Activated naive CD4-positive, alpha-beta T cell treated with anti-CD3 and anti-CD28 coated beads, Interleukin-2, amount 50 U/mL, for 24 hours (primary cell): ENCODE measurements at regions not wholly inside any gene's neighbourhood (a gene's known extent, or its start where the extent isn't known, plus 50 kb on each side); places are given as distances from the start of the nearest gene placed in this dataset.
"Not testable (repeated sequence)": the region's sequence is repeated elsewhere in the genome, so short reads cannot be mapped to it uniquely, and the experiment has no call there.

Source experiments
- H3K27ac Mint-ChIP-seq: one replicate; pipeline ENCODE4 v1.8.0; 2021; ENCODE audit warnings: mild to moderate bottlenecking, mixed read lengths
- H3K27me3 Mint-ChIP-seq: one replicate; pipeline ENCODE4 v1.8.0; 2021; ENCODE audit warnings: mixed read lengths
- H3K36me3 Mint-ChIP-seq: one replicate; pipeline ENCODE4 v1.8.0; 2021; ENCODE audit warnings: mixed read lengths
- H3K4me1 Mint-ChIP-seq: one replicate; pipeline ENCODE4 v1.8.0; 2021; ENCODE audit warnings: mixed read lengths
- H3K4me3 Mint-ChIP-seq: one replicate; pipeline ENCODE4 v1.8.0; 2021; ENCODE audit warnings: mild to moderate bottlenecking, mixed read lengths
- H3K9me3 Mint-ChIP-seq: one replicate; pipeline ENCODE4 v1.8.0; 2021; ENCODE audit warnings: mixed read lengths

- peaks cover 1% of the 10 kb centered on the region for H3K36me3 Mint-ChIP-seq
- no peaks in the 10 kb centered on the region for H3K27me3 Mint-ChIP-seq
- H3K9me3 Mint-ChIP-seq = no peaks in the 10 kb centered on the region
- H3K4me3 Mint-ChIP-seq = no peak overlapping the region
- H3K4me1 Mint-ChIP-seq = peaks cover 43% of the 10 kb centered on the region
- H3K27ac Mint-ChIP-seq = no peak overlapping the region
These were observed 326.7 kb downstream of the BCOR start for GRCh38 chrX:39771089-39771488.

DNA sequence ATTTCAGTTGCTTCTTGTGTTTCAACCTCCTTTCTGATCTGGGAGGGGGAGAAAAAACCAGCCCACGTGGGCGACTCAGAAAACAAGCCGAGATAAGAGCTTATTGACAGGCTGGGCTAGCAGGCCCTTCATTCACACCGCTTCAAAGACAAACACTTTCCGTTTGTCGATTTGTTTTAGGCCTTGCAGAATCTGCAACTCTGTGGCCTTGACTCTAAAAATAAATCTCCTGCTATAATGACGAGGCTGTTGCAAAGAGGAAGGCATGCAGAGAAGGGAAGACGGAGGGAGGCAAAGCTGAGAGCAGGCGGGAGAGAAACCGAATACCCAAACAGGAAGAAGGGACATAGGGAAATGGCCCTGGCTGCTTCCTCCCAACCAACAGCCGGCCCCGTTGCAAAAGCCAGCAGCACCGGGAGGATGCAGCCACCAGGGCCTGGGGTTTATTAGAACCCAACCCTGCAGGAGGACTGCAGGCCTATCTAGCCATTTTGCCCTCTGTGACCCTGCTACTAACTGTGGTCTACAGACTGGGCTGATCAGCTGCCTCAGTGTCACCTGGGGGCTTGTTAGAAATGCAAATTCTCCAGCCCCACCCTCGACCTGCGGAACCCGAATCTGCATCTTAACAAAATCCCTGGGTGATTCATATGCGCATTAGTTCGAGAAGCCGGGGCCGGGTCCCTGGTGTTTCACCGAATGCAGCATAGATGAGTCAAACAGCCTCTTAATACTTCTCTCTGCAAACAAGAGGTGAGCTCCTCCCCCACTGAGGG is 325.5 kb downstream of the BCOR start:
- H3K36me3 Mint-ChIP-seq = peaks cover 1% of the 10 kb centered on the region
- H3K27me3 Mint-ChIP-seq = no peaks in the 10 kb centered on the region
- peak overlapping the region; percentile 88 for H3K27ac Mint-ChIP-seq
- H3K4me3 Mint-ChIP-seq = peak overlapping the region; percentile 75
- no peaks in the 10 kb centered on the region for H3K9me3 Mint-ChIP-seq
- peaks cover 38% of the 10 kb centered on the region for H3K4me1 Mint-ChIP-seq

DNA sequence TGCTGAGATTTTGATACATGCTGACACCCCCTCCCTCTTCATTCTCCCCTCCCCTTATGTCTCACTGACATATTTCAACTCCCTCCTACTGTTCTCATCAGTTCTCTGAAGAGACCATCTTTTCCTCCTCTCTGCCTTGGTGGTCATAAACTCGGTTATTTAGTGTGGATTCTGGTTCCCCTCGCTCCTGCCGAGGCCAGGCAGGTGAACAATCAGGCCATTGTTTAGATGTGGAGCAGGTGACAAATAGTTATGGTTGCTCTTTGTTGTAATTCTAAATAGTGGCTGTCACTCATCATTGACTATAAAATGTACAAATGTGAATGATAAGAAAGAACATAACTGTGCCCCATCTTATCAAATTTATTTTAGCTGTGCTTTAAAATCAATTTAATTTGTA is 324.6 kb downstream of the BCOR start:
- no peak overlapping the region for H3K4me3 Mint-ChIP-seq
- H3K27me3 Mint-ChIP-seq = no peaks in the 10 kb centered on the region
- peaks cover 46% of the 10 kb centered on the region for H3K4me1 Mint-ChIP-seq
- H3K27ac Mint-ChIP-seq = peak overlapping the region; percentile 4
- no peaks in the 10 kb centered on the region for H3K9me3 Mint-ChIP-seq
- H3K36me3 Mint-ChIP-seq = peaks cover 1% of the 10 kb centered on the region

GRCh38 chrX:39773923-39774773 is 323.6 kb downstream of the BCOR start:
- Mint-ChIP-seq H3K4me3 (peak overlapping the region; percentile 68), H3K9me3 (no peaks in the 10 kb centered on the region), H3K36me3 (peaks cover 1% of the 10 kb centered on the region), H3K27ac (peak overlapping the region; percentile 94), H3K27me3 (no peaks in the 10 kb centered on the region), H3K4me1 (peaks cover 50% of the 10 kb centered on the region)

DNA sequence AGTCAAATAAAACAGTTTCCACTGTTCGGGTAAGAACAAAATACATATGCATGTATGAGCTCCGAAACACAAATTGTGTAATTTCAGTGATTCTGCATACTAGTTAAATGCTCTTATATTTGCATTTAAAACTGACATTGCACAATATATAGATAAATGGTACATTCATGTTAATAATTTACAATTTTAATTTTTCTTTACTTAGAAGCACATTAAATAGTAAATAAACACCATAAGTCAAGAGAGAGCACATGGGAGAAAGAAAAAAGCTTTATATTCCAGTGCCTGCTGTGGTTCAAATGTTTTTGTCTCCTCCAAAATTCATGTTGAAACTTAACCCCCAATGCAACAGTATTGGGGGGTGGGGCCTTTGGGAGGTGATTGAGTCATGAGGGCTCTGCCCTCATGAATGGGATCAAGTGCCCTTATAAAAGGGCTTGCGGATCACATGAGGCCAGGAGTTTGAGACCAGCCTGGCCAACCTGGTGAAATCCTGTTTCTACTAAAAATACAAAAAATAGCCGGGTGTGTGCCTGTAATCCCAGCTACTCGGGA is 322.9 kb downstream of the BCOR start:
- peak overlapping the region; percentile 68 for H3K4me3 Mint-ChIP-seq
- H3K27me3 Mint-ChIP-seq = no peaks in the 10 kb centered on the region
- peak overlapping the region; percentile 94 for H3K27ac Mint-ChIP-seq
- no peaks in the 10 kb centered on the region for H3K9me3 Mint-ChIP-seq
- H3K4me1 Mint-ChIP-seq = peaks cover 51% of the 10 kb centered on the region
- peaks cover 1% of the 10 kb centered on the region for H3K36me3 Mint-ChIP-seq

DNA sequence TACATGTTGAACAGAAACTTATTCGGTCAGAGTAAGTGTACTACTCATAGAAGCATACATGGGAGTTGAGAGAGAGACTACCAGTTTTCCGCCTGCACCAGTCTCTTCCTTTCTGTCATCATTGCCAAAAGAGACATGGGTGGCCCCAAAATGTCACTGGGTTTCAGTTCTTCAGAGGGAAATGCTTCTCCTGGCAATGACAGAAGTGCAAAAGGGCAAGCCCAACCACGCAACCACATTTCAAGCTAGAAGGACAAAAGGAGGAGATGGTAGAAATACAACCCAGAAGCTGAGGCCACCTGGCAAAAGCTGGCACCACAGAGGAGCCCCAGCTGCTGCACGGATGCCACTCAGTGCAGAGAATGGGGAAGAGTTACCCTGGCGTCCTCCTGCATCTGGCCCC is 320.1 kb downstream of the BCOR start:
- peak overlapping the region; percentile 60 for H3K27ac Mint-ChIP-seq
- H3K27me3 Mint-ChIP-seq = no peaks in the 10 kb centered on the region
- peak overlapping the region; percentile 19 for H3K4me3 Mint-ChIP-seq
- H3K9me3 Mint-ChIP-seq = no peaks in the 10 kb centered on the region
- peaks cover 36% of the 10 kb centered on the region for H3K4me1 Mint-ChIP-seq
- H3K36me3 Mint-ChIP-seq = peaks cover 1% of the 10 kb centered on the region

DNA sequence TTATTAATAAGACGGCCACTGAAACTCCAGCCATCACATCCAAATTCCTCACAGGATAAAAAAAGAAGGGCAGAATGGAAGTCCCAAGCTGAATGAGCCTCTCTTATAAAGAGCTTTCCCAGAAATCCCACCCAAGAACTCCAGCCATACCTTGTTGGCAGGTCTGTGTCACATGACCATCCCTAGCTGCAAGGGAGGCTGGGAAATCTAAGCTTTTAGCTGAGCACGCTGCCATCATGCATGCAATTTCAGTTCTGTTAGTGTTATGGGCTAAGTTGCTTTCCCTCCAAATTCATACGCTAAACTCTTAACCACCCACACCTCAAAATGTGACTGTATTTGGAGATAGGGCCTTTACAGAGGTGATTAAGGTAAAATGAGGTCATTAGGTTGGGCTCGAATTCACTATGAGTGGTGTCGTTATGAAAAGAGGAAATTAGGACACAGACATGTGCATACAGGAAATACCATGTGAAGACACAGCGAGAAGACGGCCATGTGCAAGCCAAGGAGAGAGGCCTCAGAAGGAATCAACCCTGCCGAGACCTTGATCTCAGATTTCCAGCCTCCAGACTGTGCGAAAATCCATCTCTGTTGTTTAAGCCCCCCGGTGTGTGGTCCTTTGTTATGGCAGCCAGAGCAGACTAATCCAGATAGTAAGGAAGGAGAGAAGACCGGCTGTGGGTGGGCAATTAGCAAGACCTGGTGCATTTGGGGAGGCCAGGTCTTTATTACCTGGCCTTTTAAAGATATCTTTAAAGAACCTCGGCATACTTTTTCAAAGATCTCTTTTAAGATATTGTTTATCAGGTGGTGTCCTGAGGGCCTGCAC is 317.6 kb downstream of the BCOR start:
- Mint-ChIP-seq H3K9me3 (no peaks in the 10 kb centered on the region), H3K4me3 (no peak overlapping the region), H3K27me3 (no peaks in the 10 kb centered on the region), H3K27ac (no peak overlapping the region), H3K4me1 (peaks cover 18% of the 10 kb centered on the region), H3K36me3 (no peaks in the 10 kb centered on the region)

GRCh38 chrX:39782276-39782675 is 315.5 kb downstream of the BCOR start:
- no peak overlapping the region for H3K4me3 Mint-ChIP-seq
- H3K27me3 Mint-ChIP-seq = no peaks in the 10 kb centered on the region
- no peaks in the 10 kb centered on the region for H3K36me3 Mint-ChIP-seq
- peaks cover 12% of the 10 kb centered on the region for H3K4me1 Mint-ChIP-seq
- no peaks in the 10 kb centered on the region for H3K9me3 Mint-ChIP-seq
- H3K27ac Mint-ChIP-seq = no peak overlapping the region

GRCh38 chrX:39787999-39788398 is 309.8 kb downstream of the BCOR start:
- H3K27ac Mint-ChIP-seq = no peak overlapping the region
- H3K36me3 Mint-ChIP-seq = no peaks in the 10 kb centered on the region
- no peaks in the 10 kb centered on the region for H3K4me1 Mint-ChIP-seq
- H3K27me3 Mint-ChIP-seq = no peaks in the 10 kb centered on the region
- H3K9me3 Mint-ChIP-seq = no peaks in the 10 kb centered on the region
- H3K4me3 Mint-ChIP-seq = no peak overlapping the region

GRCh38 chrX:39788521-39788920 is 309.2 kb downstream of the BCOR start:
- Mint-ChIP-seq H3K27me3 (no peaks in the 10 kb centered on the region), H3K36me3 (no peaks in the 10 kb centered on the region)

GRCh38 chrX:39791691-39792090 is 306.1 kb downstream of the BCOR start:
- H3K36me3 Mint-ChIP-seq = no peaks in the 10 kb centered on the region
- no peaks in the 10 kb centered on the region for H3K9me3 Mint-ChIP-seq
- no peaks in the 10 kb centered on the region for H3K27me3 Mint-ChIP-seq
- H3K27ac Mint-ChIP-seq = no peak overlapping the region
- H3K4me3 Mint-ChIP-seq = no peak overlapping the region
- H3K4me1 Mint-ChIP-seq = no peaks in the 10 kb centered on the region

More at GRCh38 chrX:39788521-39788920, 309.2 kb downstream of the BCOR start:
- H3K4me1 Mint-ChIP-seq = no peaks in the 10 kb centered on the region
- no peak overlapping the region for H3K27ac Mint-ChIP-seq
- no peak overlapping the region for H3K4me3 Mint-ChIP-seq
- H3K9me3 Mint-ChIP-seq = no peaks in the 10 kb centered on the region

DNA sequence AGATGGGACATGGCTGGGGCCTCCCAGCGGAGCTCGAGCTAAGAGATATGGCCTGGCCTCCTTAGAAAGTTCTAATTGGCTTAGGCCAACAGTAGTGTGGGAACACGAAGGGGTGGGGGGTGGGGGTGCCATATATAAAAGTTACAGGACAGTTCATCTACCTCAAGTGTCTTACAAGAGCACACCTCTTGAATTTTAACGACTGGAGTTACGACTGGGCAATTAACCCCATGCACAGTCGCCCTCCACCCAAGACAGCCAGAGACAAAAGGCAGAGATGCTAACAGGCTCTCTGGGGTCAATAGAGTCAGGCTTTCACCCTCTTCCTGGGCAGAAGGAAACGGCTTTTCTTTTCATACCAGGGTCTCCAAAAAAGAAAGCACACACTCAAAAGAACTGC is 302.2 kb downstream of the BCOR start:
- H3K9me3 Mint-ChIP-seq = no peaks in the 10 kb centered on the region
- no peaks in the 10 kb centered on the region for H3K4me1 Mint-ChIP-seq
- H3K27me3 Mint-ChIP-seq = no peaks in the 10 kb centered on the region
- no peak overlapping the region for H3K4me3 Mint-ChIP-seq
- no peak overlapping the region for H3K27ac Mint-ChIP-seq
- no peaks in the 10 kb centered on the region for H3K36me3 Mint-ChIP-seq

DNA sequence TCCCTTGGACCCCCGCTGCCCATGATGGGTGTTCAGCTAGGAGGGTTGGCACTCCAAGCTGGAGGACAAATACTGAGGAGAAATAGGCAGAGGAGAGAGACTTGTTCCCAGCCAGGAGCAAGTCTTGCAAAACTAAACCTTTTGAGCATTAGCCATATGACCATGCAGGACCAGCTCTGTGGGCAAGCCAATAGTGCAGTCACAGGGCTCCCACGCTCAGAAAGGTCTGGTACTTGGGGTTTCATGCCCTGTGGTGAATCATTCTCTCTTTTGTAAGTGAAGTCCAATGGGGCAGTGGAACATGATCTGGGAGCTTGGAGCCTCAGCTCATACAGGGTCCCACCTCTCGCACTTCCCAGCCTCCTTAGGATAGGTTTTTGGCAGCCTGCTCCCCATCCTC is 300.9 kb downstream of the BCOR start:
- no peak overlapping the region for H3K27ac Mint-ChIP-seq
- no peaks in the 10 kb centered on the region for H3K27me3 Mint-ChIP-seq
- no peaks in the 10 kb centered on the region for H3K36me3 Mint-ChIP-seq
- H3K4me3 Mint-ChIP-seq = no peak overlapping the region
- H3K4me1 Mint-ChIP-seq = no peaks in the 10 kb centered on the region
- H3K9me3 Mint-ChIP-seq = no peaks in the 10 kb centered on the region

- not testable (repeated sequence) for H3K9me3 Mint-ChIP-seq, H3K36me3 Mint-ChIP-seq, H3K27me3 Mint-ChIP-seq, H3K4me1 Mint-ChIP-seq, H3K27ac Mint-ChIP-seq, H3K4me3 Mint-ChIP-seq
These were observed 299.3 kb downstream of the BCOR start for GRCh38 chrX:39798488-39798887.

- Mint-ChIP-seq H3K27ac (no peak overlapping the region), H3K4me3 (no peak overlapping the region)
These were observed 295.4 kb downstream of the BCOR start for GRCh38 chrX:39802354-39802753.

More at GRCh38 chrX:39802354-39802753, 295.4 kb downstream of the BCOR start:
- Mint-ChIP-seq H3K36me3 (no peaks in the 10 kb centered on the region), H3K9me3 (no peaks in the 10 kb centered on the region), H3K4me1 (peaks cover 8% of the 10 kb centered on the region), H3K27me3 (no peaks in the 10 kb centered on the region)
